ACC112 (cell line): ENCODE measurements at regions not wholly inside any gene's neighbourhood (a gene's known extent, or its start where the extent isn't known, plus 50 kb on each side); places are given as distances from the start of the nearest gene placed in this dataset.
"Not testable (repeated sequence)": the region's sequence is repeated elsewhere in the genome, so short reads cannot be mapped to it uniquely, and the experiment has no call there.

Source experiments
- H2AFZ ChIP-seq: fragments of 200-600 bp; sonication (generic); one replicate; pipeline ENCODE4 v1.6.0; 2017; ENCODE audit warnings: antibody characterized with exemption, low read length; ENCODE audit not compliant: unreplicated experiment
- H3K27ac ChIP-seq: fragments of 200-600 bp; sonication (generic); 2 replicates; pipeline ENCODE4 v1.5.1; 2014; ENCODE audit warnings: low read depth, mild to moderate bottlenecking, antibody characterized with exemption, low read length, moderate library complexity
- H3K27me3 ChIP-seq: fragments of 200-600 bp; sonication (generic); 2 replicates; pipeline ENCODE4 v1.6.1; 2014; ENCODE audit warnings: mild to moderate bottlenecking, antibody characterized with exemption, low read length, moderate library complexity, mixed read lengths; ENCODE audit not compliant: insufficient read depth
- H3K36me3 ChIP-seq: fragments of 200-600 bp; sonication (generic); 2 replicates; pipeline ENCODE4 v1.6.1; 2016; ENCODE audit warnings: mild to moderate bottlenecking, antibody characterized with exemption, low read length, moderate library complexity, mixed read lengths; ENCODE audit not compliant: insufficient read depth
- H3K4me1 ChIP-seq: fragments of 200-600 bp; sonication (generic); one replicate; pipeline ENCODE4 v1.6.1; 2016; ENCODE audit warnings: low read length, mixed read lengths; ENCODE audit not compliant: insufficient read depth, unreplicated experiment, control insufficient read depth
- H3K4me3 ChIP-seq: fragments of 200-600 bp; sonication (generic); 2 replicates; pipeline ENCODE4 v1.5.1; 2014; ENCODE audit warnings: mild to moderate bottlenecking, low read depth, low read length
- H3K79me2 ChIP-seq: fragments of 200-600 bp; sonication (generic); one replicate; pipeline ENCODE4 v1.6.0; 2016; ENCODE audit warnings: low read length; ENCODE audit not compliant: control insufficient read depth, unreplicated experiment, insufficient read depth

DNA sequence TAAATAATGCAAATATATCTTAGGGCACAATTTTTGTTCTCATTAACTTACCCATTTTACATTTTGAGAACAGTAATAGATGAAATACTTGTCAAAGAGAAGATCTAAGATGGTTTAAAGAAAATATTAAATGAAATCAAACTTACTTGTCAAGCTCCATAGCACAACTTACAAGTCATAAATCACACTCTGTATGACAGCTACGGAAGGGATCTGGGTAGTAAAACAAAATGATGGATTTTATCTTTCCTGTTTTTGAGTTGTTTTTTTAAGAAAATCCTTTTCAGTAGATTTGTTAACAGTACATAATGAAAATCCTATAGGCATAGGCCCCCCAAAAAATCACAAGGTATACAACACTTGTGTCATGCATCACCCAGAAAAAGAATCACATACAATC lies 84.4 kb upstream of the ANTXRL start:
- not testable (repeated sequence) for H3K79me2 ChIP-seq, H2AFZ ChIP-seq, H3K27me3 ChIP-seq, H3K4me1 ChIP-seq, H3K36me3 ChIP-seq, H3K27ac ChIP-seq, H3K4me3 ChIP-seq

DNA sequence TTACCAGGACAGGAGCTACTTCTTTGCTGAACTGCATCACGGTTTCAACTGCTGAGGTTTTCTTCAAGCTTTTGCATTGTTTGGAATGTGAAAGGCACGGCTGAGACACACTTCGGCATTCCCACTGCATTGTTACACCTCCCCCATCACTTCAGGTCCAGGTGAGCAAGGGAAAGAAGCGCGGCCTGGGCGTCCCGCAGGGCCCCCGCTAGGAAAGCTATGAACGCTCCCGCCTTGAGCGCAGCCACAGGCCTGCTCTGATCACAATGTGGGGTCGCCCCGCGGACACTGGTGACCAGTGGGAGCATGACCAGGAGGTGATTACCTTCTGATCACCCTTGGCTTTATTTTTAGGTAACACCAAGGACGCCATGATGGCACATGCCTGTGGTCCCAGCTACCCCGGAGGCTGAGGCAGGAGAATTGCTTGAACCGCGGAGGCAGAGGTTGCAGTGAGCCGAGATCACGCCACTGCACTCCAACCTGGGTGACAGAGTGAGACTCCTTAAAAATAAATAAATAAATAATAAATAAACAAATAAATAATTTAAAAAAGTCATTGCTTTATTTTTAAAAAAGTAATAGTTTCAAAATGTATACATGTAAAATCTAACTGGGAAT lies 82.2 kb upstream of the ANTXRL start:
- not testable (repeated sequence) for H3K4me1 ChIP-seq, H3K27ac ChIP-seq, H2AFZ ChIP-seq, H3K27me3 ChIP-seq, H3K79me2 ChIP-seq, H3K4me3 ChIP-seq, H3K36me3 ChIP-seq

DNA sequence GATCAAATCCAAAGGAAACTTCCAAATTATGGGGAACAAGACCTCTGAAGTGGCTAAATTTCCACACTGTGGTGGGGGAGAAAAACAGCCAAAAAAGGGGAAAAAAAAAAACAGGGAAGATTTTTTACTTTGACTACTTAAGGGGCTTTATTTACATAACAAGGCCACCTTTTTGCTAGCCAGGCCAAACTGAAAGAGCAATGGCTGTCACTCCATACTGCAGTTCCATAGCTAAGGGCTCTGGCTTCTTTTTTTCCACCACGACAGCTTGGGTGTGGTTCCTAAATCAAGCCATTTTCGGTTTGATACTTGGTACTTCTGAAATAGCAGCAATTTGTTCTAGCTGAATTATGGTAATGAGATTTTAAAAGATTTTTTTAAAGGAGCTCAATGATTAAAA lies 76.4 kb upstream of the ANTXRL start:
- H3K27ac ChIP-seq, H3K27me3 ChIP-seq, H3K36me3 ChIP-seq, H3K4me1 ChIP-seq, H3K79me2 ChIP-seq, H3K4me3 ChIP-seq, H2AFZ ChIP-seq: not testable (repeated sequence)

DNA sequence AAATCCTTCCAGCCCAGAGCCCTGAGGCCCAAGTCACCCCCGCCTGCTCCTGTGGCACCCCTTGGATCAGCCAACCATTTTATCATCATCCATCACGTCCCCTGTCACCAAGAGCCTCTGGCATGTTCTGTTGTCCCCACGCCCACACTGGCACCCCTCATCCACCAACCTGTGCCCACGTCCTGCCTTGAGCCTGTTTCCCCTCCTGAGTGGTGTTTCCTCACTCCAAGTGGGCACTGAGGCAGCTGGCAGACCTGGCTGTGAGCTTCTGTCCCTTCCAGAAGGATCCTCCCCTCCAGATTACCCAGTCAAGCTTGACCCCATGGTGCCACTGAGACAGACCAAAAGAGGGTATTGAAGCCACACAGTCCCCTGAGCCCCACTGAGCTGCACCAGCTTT lies 71.4 kb upstream of the ANTXRL start:
- no peak overlapping the region for H3K27ac ChIP-seq
- no peak overlapping the region for H2AFZ ChIP-seq
- peaks cover 5% of the 10 kb centered on the region for H3K27me3 ChIP-seq
- H3K79me2 ChIP-seq = no peaks in the 10 kb centered on the region
- no peaks in the 10 kb centered on the region for H3K36me3 ChIP-seq
- H3K4me1 ChIP-seq = no peaks in the 10 kb centered on the region
- H3K4me3 ChIP-seq = no peak overlapping the region

DNA sequence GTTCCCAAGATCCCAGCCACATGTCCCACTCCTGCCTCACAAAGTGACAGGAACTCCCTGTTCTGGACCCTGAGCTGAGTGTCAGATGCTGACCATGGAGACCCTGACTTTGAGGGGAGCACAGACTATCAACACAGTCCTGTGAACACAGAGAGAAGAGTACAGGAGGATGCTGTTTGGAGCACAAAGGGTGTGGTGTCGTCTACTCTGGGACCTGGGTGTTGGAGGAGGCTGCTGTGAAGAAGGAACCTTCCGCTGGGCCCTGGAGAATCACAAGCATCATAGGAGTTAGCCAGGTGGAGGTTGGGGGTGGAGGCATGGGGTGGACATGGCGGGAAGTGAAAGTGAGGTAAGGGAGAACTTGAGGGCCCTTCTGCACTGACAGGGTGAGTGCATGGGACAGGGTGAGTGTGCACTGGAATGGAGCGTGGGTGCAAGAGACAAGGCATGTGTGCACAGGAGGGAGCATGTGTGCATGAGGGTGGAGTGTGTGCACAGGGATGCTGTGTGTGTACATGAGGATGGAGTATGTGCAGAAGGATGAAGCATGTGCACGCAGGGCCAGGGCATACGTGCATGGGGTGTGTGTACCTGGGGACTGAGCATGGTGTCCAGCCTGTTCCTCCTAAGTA lies 70.7 kb upstream of the ANTXRL start:
- peaks cover 5% of the 10 kb centered on the region for H3K27me3 ChIP-seq
- H3K27ac ChIP-seq = no peak overlapping the region
- H3K4me1 ChIP-seq = no peaks in the 10 kb centered on the region
- H3K4me3 ChIP-seq = no peak overlapping the region
- no peaks in the 10 kb centered on the region for H3K36me3 ChIP-seq
- no peaks in the 10 kb centered on the region for H3K79me2 ChIP-seq
- no peak overlapping the region for H2AFZ ChIP-seq

DNA sequence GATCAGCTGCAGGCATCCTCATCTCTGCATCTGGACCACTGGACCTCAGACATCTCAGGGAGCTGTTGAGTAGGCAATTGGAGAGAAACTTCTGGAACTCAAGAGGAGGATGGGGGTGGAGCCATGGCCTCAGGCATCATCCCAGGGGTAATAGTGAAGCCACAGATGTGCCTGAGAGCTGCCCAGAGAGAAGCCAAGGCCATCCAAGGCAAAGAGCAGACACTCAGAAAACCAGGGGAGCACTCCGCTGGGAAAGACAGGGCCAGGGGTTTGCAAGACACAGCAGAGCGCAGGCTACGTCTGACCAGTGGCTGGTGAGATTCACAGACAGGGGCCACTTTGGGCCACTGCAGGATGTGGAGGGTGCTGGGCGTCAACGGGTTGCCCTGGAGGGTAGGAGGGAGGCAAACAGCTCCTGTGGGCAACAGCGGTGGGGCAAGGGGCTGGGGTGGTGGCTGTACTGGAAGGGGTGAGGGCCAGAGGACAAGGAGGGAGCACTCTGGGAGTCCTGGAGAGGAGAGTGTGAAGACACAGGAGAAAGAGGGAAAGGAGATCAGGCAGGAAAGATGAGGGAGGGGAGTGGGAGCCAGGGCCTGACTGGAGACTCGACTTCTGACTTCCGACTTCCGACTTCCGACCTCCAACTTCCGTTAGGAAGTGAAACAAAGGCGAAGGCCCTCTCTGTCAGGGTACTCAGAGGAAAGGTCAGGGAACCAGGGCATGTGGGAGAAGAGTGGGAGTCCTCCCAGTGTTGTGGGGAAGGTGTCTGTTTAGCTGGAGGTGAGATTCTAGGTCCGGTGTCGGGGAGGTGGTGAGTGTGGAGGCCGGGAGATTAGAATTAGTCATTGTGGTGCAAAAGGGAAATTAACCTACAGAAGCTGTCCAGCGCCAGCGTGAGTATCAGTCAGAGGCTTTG lies 69.7 kb upstream of the ANTXRL start:
- Histone ChIP-seq H2AFZ (no peak overlapping the region), H3K4me1 (no peaks in the 10 kb centered on the region), H3K79me2 (no peaks in the 10 kb centered on the region)

DNA sequence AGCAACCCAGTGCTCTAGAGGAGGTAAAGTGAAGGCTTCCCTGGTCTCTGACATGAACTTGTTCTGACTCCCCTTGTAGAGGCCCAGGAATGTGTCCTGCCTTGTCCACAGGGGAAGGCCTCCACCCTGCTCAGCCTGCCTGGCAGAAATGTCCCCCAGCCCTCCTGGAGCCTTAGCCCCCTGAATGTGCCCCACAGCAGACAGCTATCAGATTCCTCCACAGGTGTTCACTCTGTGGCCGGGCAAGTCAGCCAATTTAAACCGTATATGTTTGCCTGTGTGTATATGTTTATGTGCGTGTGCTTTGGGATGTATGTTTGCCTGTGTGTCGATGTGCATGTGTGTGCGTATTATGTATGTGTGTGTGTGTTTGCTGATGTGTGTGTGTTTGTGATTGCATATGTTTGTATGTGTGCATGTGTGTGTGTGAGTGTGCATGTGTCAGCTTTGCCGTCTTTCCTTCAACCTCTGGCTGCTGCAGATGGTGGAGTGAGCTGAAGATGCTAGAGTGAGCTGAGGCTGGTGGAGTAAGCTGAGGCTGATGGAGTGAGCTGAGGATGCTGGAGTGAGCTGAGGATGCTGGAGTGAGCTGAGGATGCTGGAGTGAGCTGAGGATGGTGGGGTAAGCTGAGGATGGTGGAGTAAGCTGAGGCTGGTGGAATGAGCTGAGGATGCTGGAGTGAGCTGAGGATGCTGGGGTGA lies 68.9 kb upstream of the ANTXRL start:
- Histone ChIP-seq H2AFZ (no peak overlapping the region), H3K36me3 (no peaks in the 10 kb centered on the region), H3K4me1 (no peaks in the 10 kb centered on the region), H3K79me2 (no peaks in the 10 kb centered on the region), H3K4me3 (no peak overlapping the region), H3K27me3 (peaks cover 5% of the 10 kb centered on the region), H3K27ac (no peak overlapping the region)

More for the DNA sequence above, 69.7 kb upstream of the ANTXRL start:
- H3K4me3 ChIP-seq = no peak overlapping the region
- no peak overlapping the region for H3K27ac ChIP-seq
- peaks cover 5% of the 10 kb centered on the region for H3K27me3 ChIP-seq
- H3K36me3 ChIP-seq = no peaks in the 10 kb centered on the region

DNA sequence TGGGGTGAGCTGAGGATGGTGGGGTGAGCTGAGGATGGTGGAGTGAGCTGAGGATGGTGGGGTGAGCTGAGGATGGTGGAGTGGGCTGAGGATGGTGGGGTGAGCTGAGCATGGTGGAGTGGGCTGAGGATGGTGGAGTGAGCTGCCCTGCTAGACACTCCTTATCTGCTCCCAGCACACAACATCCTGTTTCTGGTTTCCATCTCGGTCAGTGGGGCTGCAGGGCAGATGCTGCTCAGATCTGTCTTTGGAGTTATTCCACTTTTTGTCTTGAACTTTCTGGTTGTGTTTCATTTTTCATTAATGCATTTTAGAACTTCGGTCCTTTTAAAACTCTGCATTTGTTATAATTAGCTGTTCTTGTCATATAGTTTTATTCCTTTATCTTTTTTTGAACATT lies 67.9 kb upstream of the ANTXRL start:
- no peaks in the 10 kb centered on the region for H3K79me2 ChIP-seq
- no peak overlapping the region for H3K27ac ChIP-seq
- no peaks in the 10 kb centered on the region for H3K36me3 ChIP-seq
- H3K4me1 ChIP-seq = no peaks in the 10 kb centered on the region
- H3K27me3 ChIP-seq = peaks cover 5% of the 10 kb centered on the region
- H2AFZ ChIP-seq = no peak overlapping the region
- no peak overlapping the region for H3K4me3 ChIP-seq

DNA sequence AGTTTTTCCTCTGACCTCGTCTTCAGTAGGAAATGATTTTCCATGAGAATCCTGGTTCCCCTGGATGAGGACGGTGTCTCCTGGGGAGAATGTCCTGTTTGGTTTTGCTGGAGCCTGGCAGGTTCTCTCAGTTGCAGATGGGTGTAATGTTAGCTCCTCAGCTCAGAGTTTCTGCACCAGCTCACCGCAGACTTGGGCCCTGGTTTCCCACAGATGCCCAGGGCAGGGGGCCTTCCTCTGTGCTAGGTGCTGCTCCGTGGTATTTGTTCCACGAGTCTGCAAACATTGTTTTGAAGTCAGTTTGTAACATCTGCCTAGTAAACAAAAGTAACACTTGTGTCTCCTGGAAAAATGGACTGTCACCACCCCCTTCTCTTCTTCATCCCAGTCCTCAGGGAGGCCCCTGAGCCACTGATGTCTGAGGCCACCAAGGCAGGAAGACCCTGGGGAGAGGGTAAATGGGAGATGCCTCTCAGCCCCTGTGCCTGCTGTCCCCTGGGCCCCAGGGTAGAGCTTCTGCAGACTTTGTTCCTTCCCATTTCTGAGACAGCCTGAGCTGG lies 67.3 kb upstream of the ANTXRL start:
- not testable (repeated sequence) for H3K27ac ChIP-seq, H3K36me3 ChIP-seq

DNA sequence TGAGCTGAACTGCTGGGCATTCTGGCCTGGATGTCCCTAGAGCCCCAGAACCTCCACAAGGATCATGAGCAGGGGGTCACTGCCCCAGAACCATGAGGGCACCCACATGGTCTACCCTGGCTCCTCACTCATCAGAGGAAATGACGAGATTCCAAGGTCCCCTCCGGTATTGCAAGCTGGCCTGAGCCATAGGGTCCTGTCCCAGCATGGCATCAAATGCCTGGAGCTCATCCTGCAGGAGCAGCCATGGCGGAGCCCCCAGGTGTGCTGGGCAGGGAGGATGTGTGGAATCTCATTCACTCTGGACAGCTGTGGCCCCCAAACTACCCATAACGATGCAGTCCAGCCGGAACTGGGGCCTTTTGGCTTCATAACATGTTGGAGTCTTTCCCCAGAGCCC lies 66.6 kb upstream of the ANTXRL start:
- Histone ChIP-seq H3K27ac (no peak overlapping the region), H3K36me3 (no peaks in the 10 kb centered on the region), H3K27me3 (peaks cover 5% of the 10 kb centered on the region), H3K79me2 (no peaks in the 10 kb centered on the region), H2AFZ (no peak overlapping the region), H3K4me1 (no peaks in the 10 kb centered on the region), H3K4me3 (no peak overlapping the region)

More for the DNA sequence above, 67.3 kb upstream of the ANTXRL start:
- H2AFZ ChIP-seq, H3K4me3 ChIP-seq, H3K79me2 ChIP-seq, H3K4me1 ChIP-seq, H3K27me3 ChIP-seq: not testable (repeated sequence)
